ENCODE measurements at regions not wholly inside any gene's neighbourhood (a gene's known extent, or its start where the extent isn't known, plus 50 kb on each side); places are given as distances from the start of the nearest gene placed in this dataset.
A peak's percentile ranks its signal among the peaks of the same experiment; 100 is the strongest.
"Not testable (repeated sequence)": the region's sequence is repeated elsewhere in the genome, so short reads cannot be mapped to it uniquely, and the experiment has no call there.

DNA sequence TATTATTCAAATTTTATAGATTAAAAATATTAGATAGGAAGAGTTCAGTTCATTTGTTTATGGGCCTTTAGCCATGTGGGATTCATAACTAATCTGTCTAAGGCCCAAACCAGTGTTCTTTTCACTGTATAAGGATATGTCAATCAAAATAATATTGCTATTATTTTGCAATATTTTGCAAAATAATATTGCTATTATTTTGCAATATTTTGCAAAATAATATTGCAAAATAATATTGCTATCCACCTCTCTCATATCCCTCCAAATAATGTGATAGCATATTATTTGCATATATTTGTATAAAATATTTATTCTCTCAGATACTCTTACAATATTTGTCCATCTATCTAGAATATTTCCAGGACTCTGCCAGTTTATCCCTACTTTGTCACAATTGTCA lies 595.3 kb upstream of the PTCHD4 start:
- no peak for DNase-seq

DNA sequence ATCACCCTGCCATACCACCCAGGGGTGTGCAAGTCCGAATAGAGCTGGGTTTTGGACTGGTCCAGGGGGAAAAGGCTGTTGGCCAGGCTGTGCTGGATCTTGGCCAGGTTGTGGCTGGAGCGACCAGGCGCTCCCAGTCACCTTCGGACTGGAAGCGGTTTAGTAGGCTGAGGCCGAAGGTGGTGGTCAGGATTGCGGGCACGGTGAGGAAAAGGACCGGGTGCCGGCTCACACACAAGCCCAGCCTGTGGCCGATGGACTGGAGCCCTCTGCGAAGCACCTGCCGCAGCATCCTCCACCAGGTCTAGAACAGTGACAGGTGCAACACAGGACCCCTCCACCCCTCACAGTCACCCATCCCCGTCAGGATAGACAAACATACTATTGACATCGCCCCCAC lies 590.6 kb upstream of the PTCHD4 start:
- DNase-seq = no peak

DNA sequence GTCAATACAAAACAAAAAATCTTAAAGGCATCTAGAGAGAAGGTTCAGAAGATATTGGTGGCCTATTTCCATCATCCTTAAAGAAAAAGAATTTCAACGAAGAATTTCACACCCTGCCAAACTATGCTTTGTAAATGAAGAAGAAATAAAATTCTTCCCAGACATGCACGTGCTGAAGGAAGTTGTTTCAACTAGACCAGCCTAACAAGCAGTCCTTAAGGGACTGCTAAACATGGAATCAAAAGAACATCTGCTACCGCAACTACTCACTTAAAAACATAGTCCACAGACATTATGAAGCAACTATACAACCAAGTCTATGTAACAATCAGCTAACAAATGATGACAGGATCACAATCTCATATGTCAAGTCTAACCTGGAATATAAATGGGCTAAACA lies 584.9 kb upstream of the PTCHD4 start:
- no peak for DNase-seq

- DNase-seq = no peak
Measured at GRCh38 chr6:48691420-48691819, 580.4 kb upstream of the PTCHD4 start.

GRCh38 chr6:48689498-48689897 lies 578.5 kb upstream of the PTCHD4 start:
- DNase-seq = no peak

DNA sequence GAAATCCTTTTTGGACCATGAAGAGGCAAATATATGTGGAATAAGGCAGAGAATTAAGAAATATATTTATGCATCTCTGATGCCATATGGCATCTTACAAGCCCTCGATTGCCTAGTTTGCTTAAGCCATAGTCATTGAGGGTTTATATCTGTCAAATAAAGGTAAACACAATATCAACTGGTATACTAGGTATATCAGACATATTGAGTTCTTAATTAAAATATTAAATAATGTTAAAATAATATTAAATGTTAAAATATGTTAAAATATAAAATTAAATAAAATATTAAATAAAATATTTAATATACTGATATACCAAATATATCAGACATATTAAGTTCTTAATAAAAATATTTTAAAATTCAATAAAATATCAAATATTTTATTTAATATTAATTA lies 567.4 kb upstream of the PTCHD4 start:
- DNase-seq = no peak

DNA sequence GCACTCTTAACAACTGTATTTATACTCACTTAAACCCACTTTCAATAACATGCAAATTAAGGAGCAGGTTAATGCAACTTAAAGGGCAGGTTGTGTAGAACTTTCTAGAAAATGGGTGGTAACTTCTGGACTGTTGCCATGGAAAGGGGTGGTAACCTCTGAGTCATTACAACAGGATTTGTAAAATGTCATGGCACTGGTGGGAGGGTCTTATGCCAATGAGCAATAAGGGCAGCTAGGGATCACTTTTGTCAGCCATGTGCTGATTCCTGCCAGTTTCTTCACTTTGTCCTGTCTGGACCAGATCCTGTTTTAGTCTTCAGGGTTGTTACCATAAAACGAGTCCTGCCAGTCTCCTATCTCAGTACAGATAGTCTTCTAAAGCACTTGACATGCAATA lies 560.5 kb upstream of the PTCHD4 start:
- DNase-seq = no peak

- no peak for DNase-seq
Measured at GRCh38 chr6:48670546-48670945, 559.5 kb upstream of the PTCHD4 start.

GRCh38 chr6:48667797-48668196 lies 556.8 kb upstream of the PTCHD4 start:
- DNase-seq = no peak

- DNase-seq = no peak
Measured at GRCh38 chr6:48664826-48665225, 553.8 kb upstream of the PTCHD4 start.

DNA sequence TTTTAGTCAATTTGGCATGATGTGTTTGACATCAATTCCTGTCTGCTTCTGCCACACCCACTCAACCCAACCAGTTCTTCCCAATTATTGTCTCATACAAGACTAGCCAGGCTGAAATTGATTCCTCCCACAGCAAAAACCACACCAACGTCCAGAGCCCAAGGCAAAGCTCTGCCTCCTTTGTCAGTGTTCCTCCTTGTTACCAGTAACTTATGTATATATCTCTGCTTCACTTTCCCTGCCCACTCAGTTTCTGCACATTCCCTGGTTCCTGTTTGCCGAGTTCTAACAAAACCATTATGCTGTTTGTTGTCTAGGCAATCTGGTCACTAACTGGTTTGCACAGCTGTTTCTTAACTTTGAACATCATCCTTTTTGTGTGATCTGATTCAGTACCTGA lies 547.9 kb upstream of the PTCHD4 start:
- peak; percentile 35 for DNase-seq

GRCh38 chr6:48641544-48641943 lies 530.5 kb upstream of the PTCHD4 start:
- DNase-seq = no peak

DNA sequence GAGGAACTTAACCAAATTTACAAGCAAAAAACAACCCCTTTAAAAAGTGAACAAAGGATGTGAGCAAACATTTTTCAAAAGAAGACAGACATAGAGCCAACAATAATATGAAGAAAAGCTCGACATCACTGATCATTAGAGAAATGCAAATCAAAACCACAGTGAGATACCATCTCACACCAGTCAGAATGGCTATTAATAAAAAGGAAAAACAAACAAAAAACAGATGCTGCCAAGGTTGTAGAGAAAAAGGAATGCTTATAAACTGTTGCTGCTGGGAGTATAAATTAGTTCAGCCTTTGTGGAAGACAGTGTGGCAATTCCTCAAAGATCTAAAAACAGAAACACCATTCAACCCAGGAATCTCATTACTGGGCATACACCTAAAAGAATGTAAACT lies 527.8 kb upstream of the PTCHD4 start:
- DNase-seq = not testable (repeated sequence)

DNA sequence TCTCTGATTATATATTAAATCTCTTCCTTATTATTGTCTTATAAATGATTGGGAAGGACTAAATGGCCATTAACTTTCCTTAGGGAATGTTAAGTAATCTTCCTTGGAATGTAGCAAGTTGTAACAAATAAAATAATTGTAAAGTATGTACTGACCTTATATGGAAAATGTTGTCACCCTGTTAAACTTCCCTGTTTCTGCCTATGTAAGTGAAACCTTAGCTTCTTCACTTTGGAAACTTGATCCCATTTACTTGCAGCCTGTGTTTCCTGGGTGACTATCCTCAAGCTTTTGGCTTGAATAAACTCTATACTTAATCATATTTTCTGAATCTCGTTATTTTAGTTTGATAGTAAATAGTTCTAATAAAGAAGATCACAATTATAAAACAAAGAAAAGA lies 519.5 kb upstream of the PTCHD4 start:
- DNase-seq = no peak

- DNase-seq = no peak
Measured at GRCh38 chr6:48628316-48628715, 517.3 kb upstream of the PTCHD4 start.

DNA sequence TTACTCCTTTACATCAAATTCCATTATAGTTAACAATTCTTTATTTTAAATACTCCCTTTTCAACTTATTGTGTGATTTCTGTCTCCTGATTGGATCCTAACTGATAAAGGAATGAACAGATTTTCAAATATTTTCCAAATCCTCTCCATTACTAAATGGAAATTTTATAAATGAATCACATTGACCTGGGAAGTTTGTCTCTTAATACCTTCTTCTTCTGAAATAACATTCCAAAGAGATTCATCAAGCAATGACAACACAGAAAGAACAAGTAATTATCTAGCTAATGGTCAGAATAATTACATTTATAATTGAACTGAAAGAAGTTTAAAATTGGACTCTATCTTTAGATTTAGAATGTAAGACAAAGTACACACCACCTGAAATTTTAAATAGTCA lies 515.4 kb upstream of the PTCHD4 start:
- no peak for DNase-seq

- no peak for DNase-seq
Measured at GRCh38 chr6:48624631-48625030, 513.6 kb upstream of the PTCHD4 start.

GRCh38 chr6:48619771-48620170 lies 508.8 kb upstream of the PTCHD4 start:
- no peak for DNase-seq

DNA sequence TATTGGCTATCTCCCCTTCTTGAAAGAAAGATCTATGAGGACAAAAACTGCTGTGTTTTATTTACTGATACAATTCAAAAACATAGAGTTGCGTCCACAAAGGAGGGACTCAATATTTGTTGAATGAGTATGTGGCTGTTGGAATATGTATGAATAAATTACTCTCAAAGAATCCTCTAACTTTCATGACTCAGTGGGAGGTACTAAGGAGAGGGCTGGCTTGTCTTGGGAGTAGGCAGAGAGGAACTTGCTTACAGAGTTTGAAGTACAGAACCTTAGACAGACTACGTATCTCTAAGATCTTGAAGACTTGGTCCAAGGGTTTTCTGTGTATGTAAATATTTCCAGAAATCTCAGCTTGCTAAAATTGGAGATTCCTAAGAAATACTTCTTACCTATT lies 504.0 kb upstream of the PTCHD4 start:
- no peak for DNase-seq

GRCh38 chr6:48614326-48614725 lies 503.3 kb upstream of the PTCHD4 start:
- no peak for DNase-seq

GRCh38 chr6:48613231-48613949 lies 502.4 kb upstream of the PTCHD4 start:
- DNase-seq = no peak

DNA sequence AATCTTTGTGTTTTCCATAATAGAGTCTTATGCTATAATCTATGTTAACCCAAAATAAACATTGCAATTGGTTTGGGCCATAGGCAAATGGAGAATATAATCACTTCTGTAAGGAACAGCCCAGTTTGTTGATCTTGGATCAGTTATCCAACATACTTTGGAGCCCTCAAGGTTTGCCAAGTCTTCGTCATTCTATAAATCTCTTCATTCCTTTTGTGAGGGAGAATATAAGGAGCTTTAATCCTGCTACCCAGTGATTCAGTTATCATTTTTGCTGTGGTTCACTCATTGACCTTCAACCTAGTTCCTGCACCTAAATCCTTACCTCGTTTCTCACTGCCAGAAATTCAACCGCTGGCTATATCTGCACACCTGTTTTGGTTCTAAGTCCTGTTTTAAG lies 500.3 kb upstream of the PTCHD4 start:
- no peak for DNase-seq

GRCh38 chr6:48610846-48611245 lies 499.8 kb upstream of the PTCHD4 start:
- DNase-seq = no peak

DNA sequence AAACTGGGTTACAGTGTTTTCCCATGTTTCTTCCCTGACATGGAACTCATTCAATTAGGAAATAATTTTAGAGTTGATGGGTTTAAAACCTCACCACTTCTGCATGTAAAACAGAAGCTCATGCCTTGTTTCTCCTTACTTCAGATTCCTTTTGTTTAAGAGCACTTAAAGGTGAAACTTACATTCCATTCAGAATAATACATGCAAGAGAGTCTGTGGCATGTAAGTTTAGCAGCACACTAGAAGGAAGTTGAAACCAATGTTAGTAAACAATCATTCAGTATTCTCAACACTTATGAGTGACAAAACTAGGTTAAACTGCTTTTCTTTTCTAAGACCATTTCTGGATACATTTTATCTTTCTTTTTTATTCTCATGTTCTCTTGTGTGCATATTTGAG lies 495.6 kb upstream of the PTCHD4 start:
- no peak for DNase-seq

DNA sequence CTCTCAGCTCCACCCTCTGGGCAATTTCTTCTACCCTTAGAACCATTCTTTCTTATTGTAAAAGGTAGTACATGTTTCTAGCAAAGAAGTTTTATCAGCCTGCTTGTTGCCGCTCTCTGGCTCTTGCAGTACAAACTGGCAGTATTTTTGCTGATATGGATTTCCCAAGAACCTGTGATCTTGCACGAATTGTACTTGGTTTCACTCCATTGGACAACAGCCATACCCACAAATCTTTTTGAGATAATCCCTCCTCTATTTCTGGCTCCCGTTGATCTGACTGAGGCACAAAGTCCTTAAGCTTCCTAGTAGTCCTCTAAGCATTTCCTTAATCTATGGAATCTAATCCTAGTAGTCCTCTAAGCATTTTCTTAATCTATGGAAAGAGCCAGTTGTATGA lies 487.0 kb upstream of the PTCHD4 start:
- no peak for DNase-seq

DNA sequence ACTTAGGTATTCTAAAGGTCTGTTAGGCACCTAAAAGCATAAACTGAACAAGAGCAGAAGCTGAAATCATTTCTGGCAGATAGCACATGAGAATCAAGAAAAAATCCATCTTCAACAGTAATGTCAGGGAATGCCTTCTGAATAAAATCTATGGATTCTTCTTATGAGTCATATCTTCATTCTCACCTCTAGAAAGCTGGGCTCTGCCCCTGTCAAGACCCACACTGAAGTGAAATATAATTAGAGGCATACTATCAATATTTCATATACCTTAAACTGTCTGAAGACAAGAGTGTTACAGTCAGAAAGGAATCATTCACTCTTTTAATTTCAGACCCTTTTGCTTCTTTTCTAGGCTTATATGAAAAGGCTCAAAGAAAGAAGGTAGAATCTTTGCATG lies 485.8 kb upstream of the PTCHD4 start:
- DNase-seq = no peak

Data from NCI-H345 (cell line).